ENCODE measurements at regions not wholly inside any gene's neighbourhood (a gene's known extent, or its start where the extent isn't known, plus 50 kb on each side); places are given as distances from the start of the nearest gene placed in this dataset.

- no peak overlapping the region for H3K27ac ChIP-seq
- no peaks in the 10 kb centered on the region for H3K4me1 ChIP-seq
- H3K9me3 ChIP-seq, result no peaks in the 10 kb centered on the region
- no peak for ATAC-seq
- no peak overlapping the region for H3K4me3 ChIP-seq
- TF ChIP-seq, protein P1, sequence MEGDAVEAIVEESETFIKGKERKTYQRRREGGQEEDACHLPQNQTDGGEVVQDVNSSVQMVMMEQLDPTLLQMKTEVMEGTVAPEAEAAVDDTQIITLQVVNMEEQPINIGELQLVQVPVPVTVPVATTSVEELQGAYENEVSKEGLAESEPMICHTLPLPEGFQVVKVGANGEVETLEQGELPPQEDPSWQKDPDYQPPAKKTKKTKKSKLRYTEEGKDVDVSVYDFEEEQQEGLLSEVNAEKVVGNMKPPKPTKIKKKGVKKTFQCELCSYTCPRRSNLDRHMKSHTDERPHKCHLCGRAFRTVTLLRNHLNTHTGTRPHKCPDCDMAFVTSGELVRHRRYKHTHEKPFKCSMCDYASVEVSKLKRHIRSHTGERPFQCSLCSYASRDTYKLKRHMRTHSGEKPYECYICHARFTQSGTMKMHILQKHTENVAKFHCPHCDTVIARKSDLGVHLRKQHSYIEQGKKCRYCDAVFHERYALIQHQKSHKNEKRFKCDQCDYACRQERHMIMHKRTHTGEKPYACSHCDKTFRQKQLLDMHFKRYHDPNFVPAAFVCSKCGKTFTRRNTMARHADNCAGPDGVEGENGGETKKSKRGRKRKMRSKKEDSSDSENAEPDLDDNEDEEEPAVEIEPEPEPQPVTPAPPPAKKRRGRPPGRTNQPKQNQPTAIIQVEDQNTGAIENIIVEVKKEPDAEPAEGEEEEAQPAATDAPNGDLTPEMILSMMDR (IDR thresholded peaks at IDR 0.05), result no peak
- TF ChIP-seq POLR2AphosphoS5 (IDR thresholded peaks at IDR 0.05) (no peak), POLR2A (IDR thresholded peaks at IDR 0.05) (no peak)
- H3K36me3 ChIP-seq, result no peaks in the 10 kb centered on the region
- 38 to 72% methylated on average over 3 of the region's 3 CpGs for WGBS, 2 donors (ENCODE audit: low coverage in 1 of 2)
- no peaks in the 10 kb centered on the region for H3K27me3 ChIP-seq
Observed at GRCh38 chr21:15227919-15228318, 163.1 kb upstream of the NRIP1 start.

GRCh38 chr21:15229390-15229789 is 164.6 kb upstream of the NRIP1 start:
- Histone ChIP-seq H3K4me1 (no peaks in the 10 kb centered on the region), H3K36me3 (no peaks in the 10 kb centered on the region), H3K27ac (no peak overlapping the region), H3K9me3 (no peaks in the 10 kb centered on the region), H3K27me3 (no peaks in the 10 kb centered on the region), H3K4me3 (no peak overlapping the region)
- no peak for ATAC-seq
- WGBS, 2 donors (ENCODE audit: low coverage in 1 of 2), result 69 to 73% methylated on average over 4 of the region's 4 CpGs
- TF ChIP-seq, protein P1 (IDR thresholded peaks at IDR 0.05), result no peak
- TF ChIP-seq POLR2AphosphoS5 (IDR thresholded peaks at IDR 0.05), result no peak
- TF ChIP-seq POLR2A (IDR thresholded peaks at IDR 0.05), result no peak
- no peak for TF ChIP-seq EP300 (IDR thresholded peaks at IDR 0.05)

GRCh38 chr21:15233611-15234010 is 168.8 kb upstream of the NRIP1 start:
- no peak overlapping the region for H3K4me3 ChIP-seq
- TF ChIP-seq POLR2AphosphoS5 (IDR thresholded peaks at IDR 0.05) (no peak), EP300 (IDR thresholded peaks at IDR 0.05) (no peak), POLR2A (IDR thresholded peaks at IDR 0.05) (no peak)
- TF ChIP-seq, protein P1 (IDR thresholded peaks at IDR 0.05), result no peak
- no peak overlapping the region for H3K27ac ChIP-seq
- H3K36me3 ChIP-seq, result no peaks in the 10 kb centered on the region
- WGBS, 2 donors (ENCODE audit: low coverage in 1 of 2), result 91 to 100% methylated on average over 1 of the region's 1 CpG
- no peaks in the 10 kb centered on the region for H3K27me3 ChIP-seq
- no peaks in the 10 kb centered on the region for H3K4me1 ChIP-seq
- no peaks in the 10 kb centered on the region for H3K9me3 ChIP-seq
- no peak for ATAC-seq

DNA sequence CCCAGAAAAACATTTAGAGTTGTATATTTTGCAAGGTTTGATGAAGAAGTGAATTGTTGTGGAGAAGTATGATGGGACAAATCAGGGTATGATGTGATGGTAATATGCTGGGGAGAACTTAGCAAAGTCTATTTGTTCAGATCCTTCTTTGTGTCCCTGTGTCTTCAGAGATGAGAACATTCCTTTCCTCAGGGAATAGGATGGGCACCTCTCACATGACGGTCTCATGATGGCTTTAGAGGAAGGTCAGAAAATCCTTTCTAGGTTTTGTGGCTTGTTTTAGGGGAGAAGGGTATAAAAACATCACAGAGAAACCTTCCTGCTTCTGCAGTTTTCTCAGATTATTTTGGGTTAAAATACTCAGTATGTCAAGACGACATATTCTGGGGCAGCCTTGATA is 171.3 kb upstream of the NRIP1 start:
- WGBS, 2 donors (ENCODE audit: low coverage in 1 of 2), result 88 to 100% methylated on average over 2 of the region's 2 CpGs
- no peak overlapping the region for H3K4me3 ChIP-seq
- H3K4me1 ChIP-seq, result no peaks in the 10 kb centered on the region
- H3K27ac ChIP-seq, result no peak overlapping the region
- H3K27me3 ChIP-seq, result no peaks in the 10 kb centered on the region
- H3K9me3 ChIP-seq, result no peaks in the 10 kb centered on the region
- TF ChIP-seq POLR2AphosphoS5 (IDR thresholded peaks at IDR 0.05), result no peak
- TF ChIP-seq EP300 (IDR thresholded peaks at IDR 0.05), result no peak
- TF ChIP-seq POLR2A (IDR thresholded peaks at IDR 0.05), result no peak
- no peak for ATAC-seq
- H3K36me3 ChIP-seq, result no peaks in the 10 kb centered on the region

DNA sequence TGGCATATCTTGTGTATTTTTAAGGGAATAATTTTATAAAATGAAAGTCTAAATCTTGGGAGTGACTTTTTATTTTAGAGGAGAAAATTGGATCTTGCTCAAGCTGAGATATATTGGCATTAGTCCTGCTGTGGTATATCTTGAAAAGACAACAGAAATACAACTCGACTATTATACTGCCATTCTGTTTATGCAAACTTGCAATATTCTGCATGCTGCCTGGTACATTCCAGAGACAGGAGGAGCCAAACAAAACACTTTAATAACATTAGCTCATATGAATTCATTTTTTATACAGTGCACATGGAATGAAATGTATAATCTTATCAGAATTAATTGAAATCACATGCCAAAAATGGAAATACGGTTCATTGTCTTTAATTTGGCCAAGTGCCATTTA is 176.0 kb upstream of the NRIP1 start:
- H3K36me3 ChIP-seq, result no peaks in the 10 kb centered on the region
- no peak overlapping the region for H3K27ac ChIP-seq
- no peaks in the 10 kb centered on the region for H3K4me1 ChIP-seq
- 3 to 22% methylated on average over 2 of the region's 2 CpGs for WGBS, 2 donors (ENCODE audit: low coverage in 1 of 2)
- no peaks in the 10 kb centered on the region for H3K9me3 ChIP-seq
- no peak for ATAC-seq
- TF ChIP-seq POLR2A (IDR thresholded peaks at IDR 0.05) (no peak), POLR2AphosphoS5 (IDR thresholded peaks at IDR 0.05) (no peak)
- TF ChIP-seq, protein P1 (IDR thresholded peaks at IDR 0.05), result no peak
- no peaks in the 10 kb centered on the region for H3K27me3 ChIP-seq
- no peak overlapping the region for H3K4me3 ChIP-seq
